ENCODE measurements at regions not wholly inside any gene's neighbourhood (a gene's known extent, or its start where the extent isn't known, plus 50 kb on each side); places are given as distances from the start of the nearest gene placed in this dataset.

GRCh38 chr20:52401431-52401830 lies 209.9 kb upstream of the ZFP64 start (continued):
- TF ChIP-seq ZNF678 (CRISPR knock-in tag; IDR thresholded peaks at IDR 0.05) (no peak), ZNF83 (CRISPR knock-in tag; IDR thresholded peaks at IDR 0.05; ENCODE audit: borderline replicate concordance) (no peak), HMGXB4 (CRISPR knock-in tag; IDR thresholded peaks at IDR 0.05; ENCODE audit: borderline replicate concordance in 1 of 2, low read depth in 1 of 2) (no peak), MIER3 (CRISPR knock-in tag; IDR thresholded peaks at IDR 0.05; ENCODE audit: borderline replicate concordance) (no peak), ZNF883 (CRISPR knock-in tag; IDR thresholded peaks at IDR 0.05; ENCODE audit: not compliant biosample characterization) (no peak)

GRCh38 chr20:52399352-52399751 lies 207.8 kb upstream of the ZFP64 start:
- in situ Hi-C loops (cut with HindIII; ENCODE audit: extremely low pct_ligation_motif_present, low pct_unique_long_range_greater_than_20kb) (no loop called here), intact Hi-C loops (cut with micrococcal nuclease; ENCODE audit: unreplicated experiment) (no loop called here)
- DNase-seq (ENCODE audit: low spot score): no peak
- POLR2A ChIA-PET: no interaction called here
- H3K4me3 ChIP-seq (replicated peaks in 1 of 3; ENCODE audit: insufficient read depth in 1 of 3, low read depth in 2 of 3, low read length in 3 of 3): no peak overlapping the region
- H3K79me2 ChIP-seq (ENCODE audit: insufficient read depth, low read length): no peaks in the 10 kb centered on the region
- BruUV-seq (replicated peaks): no TSS peak
- CTCF ChIA-PET (ENCODE audit: low intra/inter-chr PET ratio, low total read pairs): no interaction called here
- no peaks in the 10 kb centered on the region for H4K20me1 ChIP-seq (ENCODE audit: insufficient read depth, low read length)
- no peaks in the 10 kb centered on the region for H3K4me1 ChIP-seq (ENCODE audit: insufficient read depth, low read length)
- H3K27ac ChIP-seq (ENCODE audit: extremely low read length, insufficient read depth, low read length): no peak overlapping the region
- WGBS (ENCODE audit: low lambda C conversion rate): 5% methylated on average over 2 of the region's 2 CpGs
- H2AFZ ChIP-seq (ENCODE audit: low read length): no peak overlapping the region
- ATAC-seq: no peak
- FAIRE-seq: no peak
- H3K4me2 ChIP-seq (ENCODE audit: low read depth, low read length): no peak overlapping the region
- no peaks in the 10 kb centered on the region for H3K27me3 ChIP-seq (ENCODE audit: control insufficient read depth in 1 of 2, insufficient read depth in 2 of 2, low read length in 2 of 2)
- H3K9me3 ChIP-seq (ENCODE audit: low read length): no peaks in the 10 kb centered on the region
- H3K36me3 ChIP-seq (replicated peaks in 1 of 2; ENCODE audit: control insufficient read depth in 1 of 2, insufficient read depth in 2 of 2, low read length in 2 of 2): no peaks in the 10 kb centered on the region
- no peak overlapping the region for H3K9ac ChIP-seq (ENCODE audit: insufficient read depth, low read depth, low read length)
- TF ChIP-seq ZNF558 (CRISPR knock-in tag; IDR thresholded peaks at IDR 0.05; ENCODE audit: borderline replicate concordance): no peak
- no peak for TF ChIP-seq ZNF780A (CRISPR knock-in tag; IDR thresholded peaks at IDR 0.05)
- TF ChIP-seq ZNF274 (CRISPR knock-in tag; IDR thresholded peaks at IDR 0.05): no peak
- no peak for TF ChIP-seq ZNF572 (CRISPR knock-in tag; IDR thresholded peaks at IDR 0.05)
- no peak for TF ChIP-seq TEAD3 (CRISPR knock-in tag; optimal IDR thresholded peaks at IDR 0.05; ENCODE audit: borderline replicate concordance)
- TF ChIP-seq ZBTB34 (CRISPR knock-in tag; IDR thresholded peaks at IDR 0.05): no peak
- no peak for TF ChIP-seq ZNF616 (CRISPR knock-in tag; IDR thresholded peaks at IDR 0.05; ENCODE audit: low read depth)
- TF ChIP-seq HOMEZ (CRISPR knock-in tag; IDR thresholded peaks at IDR 0.05; ENCODE audit: low read depth): no peak
- no peak for TF ChIP-seq MBNL3 (CRISPR knock-in tag; conservative IDR thresholded peaks at IDR 0.05)
- no peak for TF ChIP-seq CEBPB (IDR thresholded peaks at IDR 0.05; ENCODE audit: borderline replicate concordance, low read depth, low read length)
- TF ChIP-seq ZUFSP (CRISPR knock-in tag; IDR thresholded peaks at IDR 0.05; ENCODE audit: borderline replicate concordance): no peak
- TF ChIP-seq ZNF235 (CRISPR knock-in tag; IDR thresholded peaks at IDR 0.05; ENCODE audit: borderline replicate concordance): no peak
- TF ChIP-seq ARNT2 (CRISPR knock-in tag; IDR thresholded peaks at IDR 0.05; ENCODE audit: low read depth): no peak
- TF ChIP-seq MEF2D (CRISPR knock-in tag; IDR thresholded peaks at IDR 0.05): no peak
